ENCODE measurements at regions not wholly inside any gene's neighbourhood (a gene's known extent, or its start where the extent isn't known, plus 50 kb on each side); places are given as distances from the start of the nearest gene placed in this dataset.

DNA sequence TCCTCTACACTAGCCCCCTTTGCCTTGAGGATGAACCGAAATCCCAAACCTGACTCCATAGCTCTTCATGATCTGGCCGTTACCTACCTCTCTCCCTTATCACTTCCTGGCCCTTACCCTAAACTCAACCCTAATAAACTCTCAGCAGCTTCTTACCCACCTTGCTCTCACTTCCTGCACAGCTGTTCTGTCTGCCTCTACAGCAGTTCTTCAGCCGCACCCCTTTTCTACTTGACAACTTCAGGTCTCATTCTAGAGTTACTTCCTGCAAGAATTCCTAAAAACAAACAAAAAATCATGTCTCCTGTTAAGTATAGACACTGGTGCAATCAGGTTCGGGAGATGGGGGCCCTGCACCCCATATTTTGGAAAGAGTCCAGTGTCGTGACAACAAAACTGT is 239.9 kb upstream of the CELF2 start:
- TF ChIP-seq, protein P1, sequence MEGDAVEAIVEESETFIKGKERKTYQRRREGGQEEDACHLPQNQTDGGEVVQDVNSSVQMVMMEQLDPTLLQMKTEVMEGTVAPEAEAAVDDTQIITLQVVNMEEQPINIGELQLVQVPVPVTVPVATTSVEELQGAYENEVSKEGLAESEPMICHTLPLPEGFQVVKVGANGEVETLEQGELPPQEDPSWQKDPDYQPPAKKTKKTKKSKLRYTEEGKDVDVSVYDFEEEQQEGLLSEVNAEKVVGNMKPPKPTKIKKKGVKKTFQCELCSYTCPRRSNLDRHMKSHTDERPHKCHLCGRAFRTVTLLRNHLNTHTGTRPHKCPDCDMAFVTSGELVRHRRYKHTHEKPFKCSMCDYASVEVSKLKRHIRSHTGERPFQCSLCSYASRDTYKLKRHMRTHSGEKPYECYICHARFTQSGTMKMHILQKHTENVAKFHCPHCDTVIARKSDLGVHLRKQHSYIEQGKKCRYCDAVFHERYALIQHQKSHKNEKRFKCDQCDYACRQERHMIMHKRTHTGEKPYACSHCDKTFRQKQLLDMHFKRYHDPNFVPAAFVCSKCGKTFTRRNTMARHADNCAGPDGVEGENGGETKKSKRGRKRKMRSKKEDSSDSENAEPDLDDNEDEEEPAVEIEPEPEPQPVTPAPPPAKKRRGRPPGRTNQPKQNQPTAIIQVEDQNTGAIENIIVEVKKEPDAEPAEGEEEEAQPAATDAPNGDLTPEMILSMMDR (IDR thresholded peaks at IDR 0.05; ENCODE audit: poor library complexity): no peak
- TF ChIP-seq EZH2phosphoT487 (IDR thresholded peaks at IDR 0.05; ENCODE audit: low read depth, severe bottlenecking, unreplicated experiment): no peak
